ENCODE measurements at regions not wholly inside any gene's neighbourhood (a gene's known extent, or its start where the extent isn't known, plus 50 kb on each side); places are given as distances from the start of the nearest gene placed in this dataset.

GRCh38 chr10:131825150-131825848 lies 75.5 kb upstream of the PPP2R2D start:
- TF ChIP-seq CTCF (IDR thresholded peaks at IDR 0.05; ENCODE audit: low read depth, low read length) (no peak), POLR2A (IDR thresholded peaks at IDR 0.05; ENCODE audit: extremely low read depth, insufficient read length) (no peak)

Data from NB4 (cell line).